Osteoblast (primary cell): ENCODE measurements at regions not wholly inside any gene's neighbourhood (a gene's known extent, or its start where the extent isn't known, plus 50 kb on each side); places are given as distances from the start of the nearest gene placed in this dataset.
A peak's percentile ranks its signal among the peaks of the same experiment; 100 is the strongest.

ENCODE experiments used
- DNase-seq: peaks from one replicate; pipeline ENCODE4 v3.0.0; 2011; ENCODE audit warnings: low spot score, mixed read lengths; ENCODE audit not compliant: insufficient read length; ENCODE audit errors: missing footprints
- H2AFZ ChIP-seq: 2 replicates; pipeline ENCODE4 v1.6.0; 2011; ENCODE audit warnings: mild to moderate bottlenecking, low read length
- H3K27ac ChIP-seq: 2 replicates; pipeline ENCODE4 v1.5.1; 2011; ENCODE audit warnings: mild to moderate bottlenecking, low read depth, low read length, moderate library complexity
- H3K27me3 ChIP-seq: 2 replicates; pipeline ENCODE4 v1.6.0; 2012; ENCODE audit warnings: mild to moderate bottlenecking, control low read depth, inconsistent platforms, low read length, moderate library complexity; ENCODE audit not compliant: insufficient read depth
- H3K36me3 ChIP-seq: 2 replicates; pipeline ENCODE4 v1.5.1; 2011; ENCODE audit warnings: mild to moderate bottlenecking, low read length, control low read depth, moderate library complexity; ENCODE audit not compliant: insufficient read depth
- H3K4me1 ChIP-seq: 2 replicates; pipeline ENCODE4 v1.5.1; 2011; ENCODE audit warnings: mild to moderate bottlenecking, low read length, control low read depth, moderate library complexity; ENCODE audit not compliant: insufficient read depth
- H3K4me2 ChIP-seq: 2 replicates; pipeline ENCODE4 v1.6.0; 2011; ENCODE audit warnings: mild to moderate bottlenecking, low read length; ENCODE audit not compliant: insufficient read depth
- H3K4me3 ChIP-seq: fragments of 200-600 bp; sonication (generic); 3 replicates; pipeline ENCODE4 v1.5.1; 2012; ENCODE audit warnings: mild to moderate bottlenecking, low read length, inconsistent platforms; ENCODE audit not compliant: insufficient read depth
- H3K79me2 ChIP-seq: 2 replicates; pipeline ENCODE4 v1.6.0; 2012; ENCODE audit warnings: mild to moderate bottlenecking, low read length, control low read depth, inconsistent platforms; ENCODE audit not compliant: insufficient read depth
- H3K9me3 ChIP-seq: 2 replicates; pipeline ENCODE4 v1.5.1; 2011; ENCODE audit warnings: low read depth, low read length, control low read depth
- H4K20me1 ChIP-seq: 2 replicates; pipeline ENCODE4 v1.6.0; 2012; ENCODE audit warnings: mild to moderate bottlenecking, low read length, control low read depth; ENCODE audit not compliant: insufficient read depth
- CTCF ChIP-seq: IDR thresholded peaks from 2 replicates; pipeline ENCODE4 v1.5.1; 2011; ENCODE audit warnings: mild to moderate bottlenecking, low read depth, low read length, moderate library complexity; ENCODE audit errors: extremely low read depth

- no peak for TF ChIP-seq CTCF
These were observed 205.9 kb upstream of the COX10 start for GRCh38 chr17:13863436-13863835.

GRCh38 chr17:13864521-13864920 lies 204.8 kb upstream of the COX10 start:
- H3K27ac ChIP-seq: no peak overlapping the region
- H4K20me1 ChIP-seq: no peaks in the 10 kb centered on the region
- no peak overlapping the region for H3K4me3 ChIP-seq
- H3K9me3 ChIP-seq: no peaks in the 10 kb centered on the region
- no peak overlapping the region for H3K4me2 ChIP-seq
- H2AFZ ChIP-seq: peak overlapping the region; percentile 33
- H3K36me3 ChIP-seq: no peaks in the 10 kb centered on the region
- no peaks in the 10 kb centered on the region for H3K27me3 ChIP-seq
- no peaks in the 10 kb centered on the region for H3K79me2 ChIP-seq
- TF ChIP-seq CTCF: no peak
- H3K4me1 ChIP-seq: peaks cover 13% of the 10 kb centered on the region
- no peak for DNase-seq

More at GRCh38 chr17:13863436-13863835, 205.9 kb upstream of the COX10 start:
- H3K4me2 ChIP-seq: no peak overlapping the region
- H3K4me3 ChIP-seq: no peak overlapping the region
- no peaks in the 10 kb centered on the region for H4K20me1 ChIP-seq
- peaks cover 13% of the 10 kb centered on the region for H3K4me1 ChIP-seq
- no peak for DNase-seq
- no peaks in the 10 kb centered on the region for H3K36me3 ChIP-seq
- no peaks in the 10 kb centered on the region for H3K27me3 ChIP-seq
- H3K9me3 ChIP-seq: no peaks in the 10 kb centered on the region
- no peak overlapping the region for H3K27ac ChIP-seq
- no peaks in the 10 kb centered on the region for H3K79me2 ChIP-seq
- no peak overlapping the region for H2AFZ ChIP-seq

- no peaks in the 10 kb centered on the region for H3K27me3 ChIP-seq
- no peak overlapping the region for H3K4me3 ChIP-seq
- no peaks in the 10 kb centered on the region for H3K36me3 ChIP-seq
- H3K79me2 ChIP-seq: no peaks in the 10 kb centered on the region
- no peak for DNase-seq
- H3K9me3 ChIP-seq: no peaks in the 10 kb centered on the region
- H3K27ac ChIP-seq: no peak overlapping the region
- no peak overlapping the region for H2AFZ ChIP-seq
- peaks cover 13% of the 10 kb centered on the region for H3K4me1 ChIP-seq
- no peaks in the 10 kb centered on the region for H4K20me1 ChIP-seq
- H3K4me2 ChIP-seq: no peak overlapping the region
- no peak for TF ChIP-seq CTCF
These were observed 203.7 kb upstream of the COX10 start for GRCh38 chr17:13865650-13866049.

- no peak overlapping the region for H3K27ac ChIP-seq
- H2AFZ ChIP-seq: no peak overlapping the region
- H3K4me3 ChIP-seq: no peak overlapping the region
- no peaks in the 10 kb centered on the region for H4K20me1 ChIP-seq
- TF ChIP-seq CTCF: no peak
- DNase-seq: no peak
- H3K27me3 ChIP-seq: no peaks in the 10 kb centered on the region
- H3K4me1 ChIP-seq: peaks cover 9% of the 10 kb centered on the region
- H3K9me3 ChIP-seq: no peaks in the 10 kb centered on the region
- no peaks in the 10 kb centered on the region for H3K79me2 ChIP-seq
- H3K36me3 ChIP-seq: no peaks in the 10 kb centered on the region
- no peak overlapping the region for H3K4me2 ChIP-seq
These were observed 199.9 kb upstream of the COX10 start for GRCh38 chr17:13869331-13869940.
